Upper lobe of left lung (tissue), 6 donors: ENCODE measurements at regions not wholly inside any gene's neighbourhood (a gene's known extent, or its start where the extent isn't known, plus 50 kb on each side); places are given as distances from the start of the nearest gene placed in this dataset.

Experiments used
- ATAC-seq, 2 donors: fragments of 200-7000 bp; cut with Tn5 transposase; one replicate each; pipeline ENCODE4 v1.9.1; 2022; ENCODE audit warnings: mild to moderate bottlenecking in 2 of 2, moderate library complexity in 2 of 2; ENCODE audit not compliant: low FRiP score in 2 of 2
- DNase-seq, 2 donors: peaks; one replicate each; pipeline ENCODE4 v3.0.0-alpha.2; 2019 to 2020
- H3K27ac ChIP-seq, 4 donors: fragments of 200-600 bp; sonication (generic); one replicate each; pipeline ENCODE4 v1.5.1; 2016 to 2019
- H3K27me3 ChIP-seq, 4 donors: fragments of 200-600 bp; sonication (generic); one replicate each; pipeline ENCODE4 v1.5.1; 2017 to 2019
- H3K36me3 ChIP-seq, 4 donors: fragments of 200-600 bp; sonication (generic); one replicate each; pipeline ENCODE4 v1.5.1; 2016 to 2019
- H3K4me1 ChIP-seq, 4 donors: fragments of 200-600 bp; sonication (generic); one replicate each; pipeline ENCODE4 v1.5.1; 2018 to 2019
- H3K4me3 ChIP-seq, 4 donors: fragments of 200-600 bp; sonication (generic); one replicate each; pipeline ENCODE4 v1.5.1; 2017 to 2019; ENCODE audit warnings: mild to moderate bottlenecking in 2 of 4, moderate library complexity in 1 of 4
- H3K9me3 ChIP-seq, 4 donors: fragments of 200-600 bp; sonication (generic); one replicate each; pipeline ENCODE4 v1.5.1; 2018 to 2019
- CTCF ChIP-seq, 6 experiments: fragments of 450-650 bp in 4 of 6; fragments of 200-600 bp in 2 of 6; sonication (generic) in 2 of 6; IDR thresholded peaks; one replicate each; pipeline ENCODE4 v1.5.1; 2016 to 2019; ENCODE audit warnings: antibody characterized with exemption in 6 of 6
- EP300 ChIP-seq, 4 donors: sonication (generic); formaldehyde crosslinking; IDR thresholded peaks; one replicate each; pipeline ENCODE4 v1.5.1; 2017; ENCODE audit warnings: antibody characterized with exemption in 4 of 4, control low read depth in 2 of 4
- POLR2A ChIP-seq, 4 donors: fragments of 450-650 bp; IDR thresholded peaks; one replicate each; pipeline ENCODE4 v1.5.1; 2016 to 2017; ENCODE audit warnings: antibody characterized with exemption in 4 of 4, mild to moderate bottlenecking in 2 of 4
- POLR2AphosphoS5 ChIP-seq, 2 donors: sonication (generic); formaldehyde crosslinking; IDR thresholded peaks; one replicate each; pipeline ENCODE4 v1.5.1; 2017; ENCODE audit warnings: antibody characterized with exemption in 2 of 2
- WGBS, 2 donors: methylation state at CpG; one replicate each; pipeline ENCODE4 v1.1.5; 2017 to 2018; 5-methylcytosine and 5-hydroxymethylcytosine counted together
- donor health status: DM: no; HTN: no; CAD: no; lungs with moderate emphysema.
- donor health status: DM: no; HTN: yes; CAD: no; lungs with severe emphysema.

DNA sequence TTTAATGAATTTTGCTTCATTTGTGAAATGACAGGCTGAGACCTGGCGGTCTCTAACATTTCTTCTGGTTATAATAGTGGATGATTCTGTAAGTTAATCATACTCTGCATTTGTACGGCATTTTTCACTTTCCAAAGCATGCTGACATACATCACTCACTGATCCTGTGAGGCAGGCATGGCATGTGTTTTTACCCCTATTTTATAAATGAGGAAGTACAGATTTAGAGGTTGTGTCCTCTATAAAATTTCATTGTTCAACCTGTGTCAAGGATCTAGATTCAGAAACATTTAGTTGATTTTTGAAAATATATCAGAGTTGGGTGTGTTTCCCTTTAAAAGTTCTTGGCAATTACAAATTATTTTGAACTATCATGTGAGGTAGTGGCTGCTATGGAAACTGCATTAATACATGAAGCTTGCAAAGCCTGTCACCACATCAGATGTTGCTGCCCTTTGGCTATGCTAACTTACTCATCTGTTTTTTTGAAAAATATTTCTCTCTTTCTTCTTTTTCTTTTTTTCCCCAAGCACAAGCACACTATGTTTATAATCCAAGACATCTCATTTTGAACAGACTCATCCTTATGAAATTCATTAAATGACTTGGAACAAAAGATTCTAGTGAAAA is 172.7 kb downstream of the GNAI1 start:
- H3K27ac ChIP-seq, result no peak overlapping the region
- H3K9me3 ChIP-seq, result no peaks in the 10 kb centered on the region
- no peaks in the 10 kb centered on the region for H3K36me3 ChIP-seq
- 85 to 98% methylated on average over 2 of the region's 2 CpGs for whole genome bisulfite sequencing, 2 donors
- H3K27me3 ChIP-seq, result no peaks in the 10 kb centered on the region
- DNase-seq (no peak), ATAC-seq (no peak)
- TF ChIP-seq CTCF (IDR thresholded peaks at IDR 0.05) (no peak), POLR2AphosphoS5 (IDR thresholded peaks at IDR 0.05) (no peak), EP300 (IDR thresholded peaks at IDR 0.05) (no peak), POLR2A (IDR thresholded peaks at IDR 0.05) (no peak)
- H3K4me1 ChIP-seq, result peaks cover 0 to 7% (median 2%) of the 10 kb centered on the region in 4 donors
- H3K4me3 ChIP-seq, result no peak overlapping the region

DNA sequence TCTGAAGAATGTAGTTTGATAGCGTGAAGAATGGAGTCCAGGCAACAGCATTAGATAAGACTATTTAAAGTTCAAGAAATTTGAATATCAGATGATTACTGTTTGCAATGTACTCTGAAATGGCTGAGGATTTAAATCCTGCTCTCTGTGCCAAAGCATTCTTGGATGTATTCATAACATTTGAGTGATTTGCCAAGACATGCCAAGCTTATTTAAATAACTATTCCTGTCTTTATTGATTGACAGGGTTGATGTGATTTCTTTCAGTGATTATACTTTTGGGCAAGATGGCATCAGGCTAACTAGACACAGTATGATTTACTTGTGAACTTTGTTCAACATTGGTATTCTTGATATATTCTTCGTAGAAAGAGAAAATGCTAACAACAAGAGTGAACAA is 168.7 kb downstream of the GNAI1 start:
- H3K36me3 ChIP-seq, result no peaks in the 10 kb centered on the region
- TF ChIP-seq POLR2A (IDR thresholded peaks at IDR 0.05) (no peak), CTCF (IDR thresholded peaks at IDR 0.05) (no peak), EP300 (IDR thresholded peaks at IDR 0.05) (no peak), POLR2AphosphoS5 (IDR thresholded peaks at IDR 0.05) (no peak)
- no peak overlapping the region for H3K4me3 ChIP-seq
- H3K27ac ChIP-seq, result no peak overlapping the region
- H3K27me3 ChIP-seq, result no peaks in the 10 kb centered on the region
- DNase-seq (no peak), ATAC-seq (no peak)
- no peaks in the 10 kb centered on the region for H3K9me3 ChIP-seq
- no peaks in the 10 kb centered on the region for H3K4me1 ChIP-seq
- WGBS, 2 donors, result 87 to 94% methylated on average over 2 of the region's 2 CpGs

GRCh38 chr7:80302636-80303035 is 168.0 kb downstream of the GNAI1 start:
- no peak for TF ChIP-seq CTCF (IDR thresholded peaks at IDR 0.05)
- no peak for TF ChIP-seq POLR2A (IDR thresholded peaks at IDR 0.05)
- Histone ChIP-seq H3K27ac (no peak overlapping the region), H3K27me3 (no peaks in the 10 kb centered on the region), H3K9me3 (no peaks in the 10 kb centered on the region), H3K4me3 (no peak overlapping the region), H3K4me1 (no peaks in the 10 kb centered on the region), H3K36me3 (no peaks in the 10 kb centered on the region)
- ATAC-seq (no peak), DNase-seq (no peak)
- WGBS, 2 donors, result 89 to 95% methylated on average over 2 of the region's 2 CpGs

- no peaks in the 10 kb centered on the region for H3K27me3 ChIP-seq
- H3K36me3 ChIP-seq, result no peaks in the 10 kb centered on the region
- 79% methylated on average over 5 of the region's 5 CpGs for WGBS, 2 donors
- DNase-seq, result no peak
- TF ChIP-seq CTCF (IDR thresholded peaks at IDR 0.05) (no peak), POLR2A (IDR thresholded peaks at IDR 0.05) (no peak), EP300 (IDR thresholded peaks at IDR 0.05) (no peak), POLR2AphosphoS5 (IDR thresholded peaks at IDR 0.05) (no peak)
- no peak for ATAC-seq
- no peak overlapping the region for H3K27ac ChIP-seq
- no peak overlapping the region for H3K4me3 ChIP-seq
- H3K4me1 ChIP-seq, result no peaks in the 10 kb centered on the region
- H3K9me3 ChIP-seq, result peaks cover 0 to 2% (median 0%) of the 10 kb centered on the region in 4 donors
Observed at GRCh38 chr7:80302078-80302477, 167.4 kb downstream of the GNAI1 start.

- TF ChIP-seq CTCF (IDR thresholded peaks at IDR 0.05) (no peak), EP300 (IDR thresholded peaks at IDR 0.05) (no peak), POLR2A (IDR thresholded peaks at IDR 0.05) (no peak), POLR2AphosphoS5 (IDR thresholded peaks at IDR 0.05) (no peak)
- H3K36me3 ChIP-seq, result no peaks in the 10 kb centered on the region
- no peak overlapping the region for H3K27ac ChIP-seq
- peaks cover 0 to 8% (median 0%) of the 10 kb centered on the region in 4 donors for H3K9me3 ChIP-seq
- ATAC-seq (no peak), DNase-seq (no peak)
- H3K27me3 ChIP-seq, result no peaks in the 10 kb centered on the region
- no peak overlapping the region for H3K4me3 ChIP-seq
- no peaks in the 10 kb centered on the region for H3K4me1 ChIP-seq
Observed at GRCh38 chr7:80298201-80298600, 163.6 kb downstream of the GNAI1 start.
